WTC11 (cell line): ENCODE measurements at regions not wholly inside any gene's neighbourhood (a gene's known extent, or its start where the extent isn't known, plus 50 kb on each side); places are given as distances from the start of the nearest gene placed in this dataset.

Experiments
- ATAC-seq: fragments of 200-7000 bp; cut with Tn5 transposase; 2 replicates; pipeline ENCODE4 v1.10.0; 2021; ENCODE audit warnings: mild to moderate bottlenecking, moderate library complexity
- CTCF ChIA-PET: fragments of 300-600 bp; sonication (Branson Sonifier 250); formaldehyde crosslinking; loops from one replicate; lab custom pipeline; 2021; ENCODE audit warnings: antibody characterized with exemption; lab: Charles Lee
- POLR2A ChIA-PET: fragments of 350-600 bp; sonication (Branson Sonifier 250); formaldehyde crosslinking; loops from one replicate; lab custom pipeline; 2021; ENCODE audit warnings: antibody characterized with exemption; lab: Charles Lee
- DNase-seq: peaks from one replicate; pipeline ENCODE4 v3.0.0; 2021; ENCODE audit warnings: low spot score
- H3K27ac Mint-ChIP-seq: 2 replicates; pipeline ENCODE4 v1.8.0; 2021; ENCODE audit warnings: mixed read lengths
- H3K27me3 Mint-ChIP-seq: 2 replicates; pipeline ENCODE4 v1.8.0; 2021; ENCODE audit warnings: low read depth, mild to moderate bottlenecking, moderate library complexity, mixed read lengths
- H3K36me3 Mint-ChIP-seq: 2 replicates; pipeline ENCODE4 v1.8.0; 2021; ENCODE audit warnings: mixed read lengths
- H3K4me1 Mint-ChIP-seq: 2 replicates; pipeline ENCODE4 v1.8.0; 2022; ENCODE audit warnings: mixed read lengths
- H3K4me3 Mint-ChIP-seq: 2 replicates; pipeline ENCODE4 v1.8.0; 2021; ENCODE audit warnings: mild to moderate bottlenecking, moderate library complexity, mixed read lengths
- H3K9me3 Mint-ChIP-seq: 2 replicates; pipeline ENCODE4 v1.8.0; 2021; ENCODE audit warnings: mixed read lengths
- AFF4 ChIP-seq: sonication (generic); formaldehyde crosslinking; IDR thresholded peaks from 2 replicates; pipeline ENCODE4 v1.8.1; 2023; ENCODE audit warnings: mild to moderate bottlenecking, missing genetic modification reagents, borderline replicate concordance
- E2F4 ChIP-seq: sonication (generic); formaldehyde crosslinking; IDR thresholded peaks from 2 replicates; pipeline ENCODE4 v1.8.1; 2022; ENCODE audit warnings: low read depth, mild to moderate bottlenecking, moderate library complexity, missing genetic modification reagents, borderline replicate concordance
- ERG ChIP-seq: fragments of 250-450 bp; sonication (Bioruptor Pico); IDR thresholded peaks from 2 replicates; pipeline ENCODE4 v1.8.0; 2021; ENCODE audit warnings: mild to moderate bottlenecking
- HMGXB4 ChIP-seq: sonication (generic); formaldehyde crosslinking; IDR thresholded peaks from 2 replicates; pipeline ENCODE4 v1.8.1; 2023; ENCODE audit warnings: mild to moderate bottlenecking, moderate library complexity, missing genetic modification reagents
- IRF2 ChIP-seq: sonication (generic); formaldehyde crosslinking; IDR thresholded peaks from 2 replicates; pipeline ENCODE4 v1.8.0; 2022; ENCODE audit warnings: low read depth, missing genetic modification reagents, borderline replicate concordance
- PREB ChIP-seq: sonication (generic); formaldehyde crosslinking; IDR thresholded peaks from 2 replicates; pipeline ENCODE4 v1.8.1; 2022; ENCODE audit warnings: mild to moderate bottlenecking, missing genetic modification reagents, moderate library complexity, borderline replicate concordance
- SOX15 ChIP-seq: fragments of 250-450 bp; sonication (Bioruptor Pico); IDR thresholded peaks from 2 replicates; pipeline ENCODE4 v1.9.0; 2021; ENCODE audit warnings: mild to moderate bottlenecking
- ZBTB43 ChIP-seq: sonication (generic); formaldehyde crosslinking; IDR thresholded peaks from 2 replicates; pipeline ENCODE4 v1.8.1; 2023; ENCODE audit warnings: mild to moderate bottlenecking, missing genetic modification reagents
- ZMAT4 ChIP-seq: fragments of 250-450 bp; sonication (Bioruptor Pico); IDR thresholded peaks from 2 replicates; pipeline ENCODE4 v1.9.0; 2021; ENCODE audit warnings: mild to moderate bottlenecking
- ZNF281 ChIP-seq: sonication (generic); formaldehyde crosslinking; IDR thresholded peaks from 2 replicates; pipeline ENCODE4 v1.8.0; 2023; ENCODE audit warnings: mild to moderate bottlenecking, missing genetic modification reagents
- ZNF512 ChIP-seq: sonication (generic); formaldehyde crosslinking; IDR thresholded peaks from 2 replicates; pipeline ENCODE4 v1.8.1; 2022; ENCODE audit warnings: missing genetic modification reagents, borderline replicate concordance
- ZSCAN18 ChIP-seq: fragments of 250-450 bp; sonication (Bioruptor Pico); IDR thresholded peaks from 2 replicates; pipeline ENCODE4 v2.1.2; 2022; ENCODE audit warnings: mild to moderate bottlenecking, moderate library complexity

GRCh38 chr5:66354422-66354821, 210.3 kb downstream of the SREK1 start (continued):
- no peak for TF ChIP-seq HMGXB4 (CRISPR knock-in tag)
- no peak for TF ChIP-seq E2F4 (CRISPR knock-in tag)
- TF ChIP-seq ZSCAN18 (CRISPR knock-in tag), result no peak
- no peak for TF ChIP-seq ZMAT4 (CRISPR knock-in tag)
- TF ChIP-seq IRF2, result no peak
- no peak for TF ChIP-seq AFF4 (CRISPR knock-in tag)
- TF ChIP-seq ZNF281 (CRISPR knock-in tag), result no peak
- TF ChIP-seq PREB (CRISPR knock-in tag), result no peak

- peaks cover 10% of the 10 kb centered on the region for H3K4me1 Mint-ChIP-seq
- H3K27me3 Mint-ChIP-seq, result no peaks in the 10 kb centered on the region
- ATAC-seq, result no peak
- no peak for DNase-seq
- ChIA-PET POLR2A (no interaction called here), CTCF (no interaction called here)
- no peaks in the 10 kb centered on the region for H3K36me3 Mint-ChIP-seq
- peaks cover 11% of the 10 kb centered on the region; the same call in 1 of the 2 replicates for H3K9me3 Mint-ChIP-seq
- no peak overlapping the region for H3K27ac Mint-ChIP-seq
- H3K4me3 Mint-ChIP-seq, result no peak overlapping the region
- TF ChIP-seq ZNF512 (no peak), ZBTB43 (CRISPR knock-in tag) (no peak), AFF4 (CRISPR knock-in tag) (no peak), SOX15 (CRISPR knock-in tag) (no peak), ERG (no peak)
These were observed 212.0 kb downstream of the SREK1 start for GRCh38 chr5:66356011-66356565.
